Mucosa of descending colon (tissue), 3 donors: ENCODE measurements at regions not wholly inside any gene's neighbourhood (a gene's known extent, or its start where the extent isn't known, plus 50 kb on each side); places are given as distances from the start of the nearest gene placed in this dataset.
A peak's percentile ranks its signal among the peaks of the same experiment; 100 is the strongest.

Experiments
- ATAC-seq: fragments of 200-7000 bp; cut with Tn5 transposase; one replicate; pipeline ENCODE4 v1.9.1; 2020; ENCODE audit warnings: mild to moderate bottlenecking, moderate library complexity
- DNase-seq, 3 donors: peaks; one replicate each; pipeline ENCODE4 v3.0.0-alpha.2; 2020
- H3K36me3 ChIP-seq: fragments of 200-600 bp; one replicate; pipeline ENCODE4 v1.8.0; 2021; ENCODE audit warnings: low read depth, mild to moderate bottlenecking
- H3K4me1 ChIP-seq: fragments of 200-600 bp; one replicate; pipeline ENCODE4 v1.8.0; 2021; ENCODE audit warnings: low read depth, mild to moderate bottlenecking
- H3K4me3 ChIP-seq: fragments of 200-600 bp; one replicate; pipeline ENCODE4 v1.8.0; 2021; ENCODE audit warnings: mild to moderate bottlenecking
- H3K9me3 ChIP-seq: fragments of 200-600 bp; one replicate; pipeline ENCODE4 v1.8.0; 2021; ENCODE audit warnings: mild to moderate bottlenecking
- CTCF ChIP-seq: fragments of 200-600 bp; IDR thresholded peaks from one replicate; pipeline ENCODE4 v1.8.0; 2022; ENCODE audit warnings: antibody characterized with exemption, mild to moderate bottlenecking
- intact Hi-C, 2 donors: fragments of 100-400 bp; cut with DNase I in 1 of 2; cut with micrococcal nuclease in 1 of 2; formaldehyde crosslinking; loops; one replicate each; pipeline versions ENCODE4 v1.11.0 to v1.11.1; 2022; cut with DNase I, micrococcal nuclease
- donor health status: DM: no; HTN: no; CAD: no; lungs with moderate emphysema.
- donor health status: DM: no; HTN: no; CAD: no.
- donor health status: DM: no; HTN: yes; CAD: no.

- ATAC-seq (peak; percentile 91), DNase-seq (peak in 1 of 3 donors; percentile 22)
- Histone ChIP-seq H3K36me3 (no peaks in the 10 kb centered on the region), H3K4me3 (no peak overlapping the region), H3K9me3 (no peaks in the 10 kb centered on the region), H3K4me1 (peaks cover 5% of the 10 kb centered on the region)
- intact Hi-C loops, result no loop called here
- TF ChIP-seq CTCF, result no peak
Measured at GRCh38 chr10:112880633-112881530, 69.2 kb upstream of the TCF7L2 start.

GRCh38 chr10:112883360-112884178 lies 66.5 kb upstream of the TCF7L2 start:
- no peak for TF ChIP-seq CTCF
- intact Hi-C loops, result no loop called here
- DNase-seq (no peak), ATAC-seq (no peak)
- no peaks in the 10 kb centered on the region for H3K36me3 ChIP-seq
- H3K9me3 ChIP-seq, result no peaks in the 10 kb centered on the region
- no peaks in the 10 kb centered on the region for H3K4me1 ChIP-seq
- no peak overlapping the region for H3K4me3 ChIP-seq

GRCh38 chr10:112884179-112884504 lies 65.9 kb upstream of the TCF7L2 start:
- H3K36me3 ChIP-seq, result no peaks in the 10 kb centered on the region
- no peak overlapping the region for H3K4me3 ChIP-seq
- no peaks in the 10 kb centered on the region for H3K4me1 ChIP-seq
- intact Hi-C loops, result no loop called here
- no peaks in the 10 kb centered on the region for H3K9me3 ChIP-seq
- no peak for TF ChIP-seq CTCF
- DNase-seq (no peak), ATAC-seq (no peak)

GRCh38 chr10:112886463-112886862 lies 63.6 kb upstream of the TCF7L2 start:
- intact Hi-C loops, result no loop called here
- ATAC-seq (no peak), DNase-seq (no peak)
- Histone ChIP-seq H3K4me3 (no peak overlapping the region), H3K4me1 (no peaks in the 10 kb centered on the region), H3K9me3 (no peaks in the 10 kb centered on the region), H3K36me3 (no peaks in the 10 kb centered on the region)
- no peak for TF ChIP-seq CTCF

GRCh38 chr10:112887968-112888367 lies 62.1 kb upstream of the TCF7L2 start:
- ATAC-seq, result no peak
- intact Hi-C loops, result no loop called here
- TF ChIP-seq CTCF, result no peak
- Histone ChIP-seq H3K36me3 (no peaks in the 10 kb centered on the region), H3K9me3 (no peaks in the 10 kb centered on the region), H3K4me1 (no peaks in the 10 kb centered on the region), H3K4me3 (no peak overlapping the region)
- no peak for DNase-seq
